Keratinocyte (primary cell): ENCODE measurements at regions not wholly inside any gene's neighbourhood (a gene's known extent, or its start where the extent isn't known, plus 50 kb on each side); places are given as distances from the start of the nearest gene placed in this dataset.

Experiments used
- CTCF ChIP-seq, 3 experiments: IDR thresholded peaks in 1 of 3; conservative IDR thresholded peaks in 1 of 3; optimal IDR thresholded peaks in 1 of 3; 2 replicates in 2 of 3; 3 replicates in 1 of 3; pipeline versions ENCODE3 to v1.5.1; 2011; ENCODE audit warnings: low read length in 3 of 3, mild to moderate bottlenecking in 3 of 3, moderate library complexity in 2 of 3, control low read depth in 1 of 3, inconsistent platforms in 1 of 3; ENCODE audit not compliant: insufficient read depth in 2 of 3; ENCODE audit errors: extremely low read depth in 1 of 3
- EZH2 ChIP-seq: IDR thresholded peaks from one replicate; pipeline ENCODE4 v1.6.1; 2012; ENCODE audit warnings: inconsistent platforms, mild to moderate bottlenecking, low read length, moderate library complexity

- TF ChIP-seq CTCF (optimal IDR thresholded peaks at IDR 0.05 in 1 of 3, IDR thresholded peaks at IDR 0.05 in 1 of 3, conservative IDR thresholded peaks at IDR 0.05 in 1 of 3; ENCODE audit: extremely low read depth in 1 of 3, insufficient read depth in 2 of 3, low read length in 3 of 3) (no peak), EZH2 (no peak)
Measured at GRCh38 chr17:77386502-77387192, 245.9 kb downstream of the SEC14L1 start.
